HG03175 (cell line): ENCODE measurements at regions not wholly inside any gene's neighbourhood (a gene's known extent, or its start where the extent isn't known, plus 50 kb on each side); places are given as distances from the start of the nearest gene placed in this dataset.

Experiments used
- ATAC-seq: cut with Tn5 transposase; IDR thresholded peaks from one replicate; pipeline ENCODE4 v1.9.1; 2021; ENCODE audit warnings: mild to moderate bottlenecking, moderate library complexity; ENCODE audit not compliant: unreplicated experiment

DNA sequence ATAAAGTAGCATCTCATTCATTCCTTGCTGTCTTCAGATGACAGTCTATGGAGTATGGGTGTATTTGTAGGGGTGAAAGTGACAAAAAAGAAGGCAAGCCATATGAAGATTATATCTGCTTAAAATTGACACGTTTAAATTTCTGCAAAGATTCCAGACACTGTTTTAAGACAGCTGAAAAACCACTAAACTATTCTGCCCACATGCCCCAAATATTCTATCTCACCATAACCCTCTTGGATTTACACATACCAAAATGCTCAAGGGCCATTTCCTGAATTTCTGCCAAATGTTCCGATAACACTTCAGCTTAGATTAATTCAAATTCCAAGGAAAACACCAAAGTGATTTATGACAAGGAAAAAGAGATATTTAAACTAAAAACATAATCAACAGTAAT is 99.9 kb upstream of the IL6 start:
- ATAC-seq = no peak

GRCh38 chr7:22625251-22625650 is 101.7 kb upstream of the IL6 start:
- ATAC-seq = no peak

GRCh38 chr7:22624781-22625180 is 102.2 kb upstream of the IL6 start:
- no peak for ATAC-seq

DNA sequence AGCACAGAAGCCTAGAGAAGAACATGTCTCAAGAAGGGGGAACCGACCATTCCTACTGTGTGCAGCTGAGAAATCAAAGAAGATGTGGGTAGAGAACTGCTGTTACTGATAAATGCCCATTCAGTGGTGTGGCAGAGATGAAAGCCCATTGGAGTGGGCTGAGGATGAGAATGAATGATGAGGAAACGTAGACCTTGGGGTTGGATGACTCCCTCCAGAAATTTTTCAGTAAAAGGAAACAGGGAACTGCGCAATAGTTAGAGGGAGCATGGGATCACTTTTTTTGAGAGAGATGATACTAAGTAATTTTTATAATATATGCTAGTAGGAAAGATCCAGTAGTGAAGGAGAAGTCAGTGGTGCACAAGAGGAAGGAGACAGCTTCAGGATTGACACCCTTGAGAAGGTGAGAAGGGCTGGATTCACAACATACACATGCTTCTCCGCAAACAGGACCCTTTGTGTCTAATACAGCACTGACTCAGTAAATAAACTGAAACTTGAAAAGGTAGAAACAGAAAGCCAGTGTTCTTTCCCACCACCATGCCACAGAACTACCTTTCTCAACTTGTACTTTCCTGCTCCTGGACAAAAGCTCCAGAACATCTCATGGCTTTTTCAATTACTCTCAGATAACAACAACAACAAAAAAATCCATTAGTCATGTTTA is 104.7 kb upstream of the IL6 start:
- ATAC-seq = no peak

GRCh38 chr7:22618528-22618927 is 108.5 kb upstream of the IL6 start:
- no peak for ATAC-seq

DNA sequence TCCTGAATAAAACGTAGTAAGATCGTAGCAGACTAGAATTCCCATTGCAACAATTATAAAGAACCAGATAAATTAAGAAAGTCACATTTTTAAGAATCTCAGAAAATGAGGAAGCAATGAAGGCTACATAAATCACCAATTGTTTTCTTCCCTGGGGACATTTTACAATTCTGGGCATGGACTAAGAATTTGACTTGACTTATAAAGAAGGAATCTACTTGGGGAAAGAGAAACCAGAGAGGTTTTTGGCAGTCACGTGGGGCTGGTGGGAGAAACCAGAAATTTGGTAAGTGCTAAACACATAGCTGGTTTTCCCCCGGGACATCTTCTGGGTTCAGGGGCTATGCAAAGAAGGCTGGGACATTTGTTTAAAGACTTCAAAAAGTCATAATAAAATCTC is 109.8 kb upstream of the IL6 start:
- no peak for ATAC-seq

- ATAC-seq = no peak
Measured at GRCh38 chr7:22613496-22613895, 113.5 kb upstream of the IL6 start.

DNA sequence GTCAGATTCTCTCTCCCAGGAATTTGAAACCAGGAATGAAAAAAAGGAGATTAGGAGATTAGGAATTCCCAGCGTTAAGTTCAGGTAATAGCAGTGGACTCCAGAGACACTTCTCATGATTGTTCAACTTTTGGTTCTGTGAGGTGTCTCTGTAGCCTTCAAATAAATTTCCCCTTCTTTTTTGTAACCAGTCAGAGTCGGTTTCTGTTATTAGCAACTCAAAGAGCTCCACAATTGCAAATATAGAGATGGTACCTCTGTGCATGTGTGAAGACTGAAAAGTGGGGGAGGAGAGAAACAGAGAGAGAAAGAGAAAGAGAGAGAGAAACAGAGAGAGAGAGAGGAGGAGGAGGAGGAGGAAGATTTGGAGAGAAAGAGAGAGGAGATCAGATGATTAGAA is 112.8 kb upstream of the STEAP1B start:
- no peak for ATAC-seq

- no peak for ATAC-seq
Measured at GRCh38 chr7:22611758-22612079, 111.7 kb upstream of the STEAP1B start.

DNA sequence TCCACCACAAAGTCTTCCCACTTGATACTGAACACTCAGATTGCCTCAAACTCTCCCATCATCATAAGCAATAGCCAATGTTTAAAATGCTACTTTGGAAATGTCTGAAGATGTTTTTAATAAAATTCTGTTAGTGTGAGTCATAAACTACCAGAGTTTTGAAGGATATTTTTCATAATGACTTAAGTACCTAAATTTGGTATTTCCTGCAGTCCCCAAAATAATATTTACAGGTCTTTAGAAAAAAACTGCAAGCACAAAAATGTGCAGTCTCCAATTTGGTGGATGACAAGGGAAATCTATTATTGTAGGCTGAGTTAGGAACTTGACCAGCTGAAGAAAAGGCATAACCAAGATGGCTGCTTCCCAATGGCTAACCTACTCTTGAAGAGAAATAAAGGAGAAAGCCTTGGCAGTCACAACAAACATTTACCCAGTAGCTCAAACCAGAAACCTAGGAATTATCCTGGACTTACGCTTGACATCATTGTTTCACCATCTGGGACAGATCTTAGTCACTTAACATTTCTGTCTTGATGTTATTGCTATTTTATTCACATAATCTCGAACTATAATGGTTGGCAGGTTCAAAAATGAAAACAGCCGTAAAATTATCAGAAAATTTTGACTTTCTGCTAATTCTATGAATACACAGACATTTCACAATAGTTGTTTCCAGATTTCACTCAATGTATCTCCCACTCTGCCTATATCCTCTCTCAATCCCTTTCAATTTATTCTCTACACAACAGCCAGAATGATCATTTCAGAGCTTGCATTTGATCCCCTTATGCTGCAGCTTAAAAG is 111.2 kb upstream of the STEAP1B start:
- no peak for ATAC-seq

DNA sequence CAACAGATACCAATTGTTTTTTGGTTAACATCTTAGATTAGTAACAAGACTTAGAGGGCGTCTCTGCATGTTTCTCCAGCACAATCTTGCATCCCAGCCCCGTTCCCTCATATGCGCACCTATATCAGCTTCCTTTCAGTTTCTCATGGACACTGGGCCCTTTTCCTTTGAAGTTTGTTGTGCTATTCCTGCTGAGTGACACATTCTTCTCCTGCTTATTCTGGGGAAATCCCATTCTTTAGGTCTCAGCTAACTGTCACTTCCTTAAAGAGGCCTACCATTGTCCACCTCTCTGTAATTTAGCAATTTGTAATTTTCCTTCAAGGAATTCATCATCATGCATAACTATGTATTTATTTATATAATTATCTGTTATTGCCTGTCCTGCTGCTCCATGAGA is 110.3 kb upstream of the STEAP1B start:
- no peak for ATAC-seq

- ATAC-seq = no peak
Measured at GRCh38 chr7:22607180-22607579, 107.2 kb upstream of the STEAP1B start.

- ATAC-seq = no peak
Measured at GRCh38 chr7:22604246-22604645, 104.3 kb upstream of the STEAP1B start.

- no peak for ATAC-seq
Measured at GRCh38 chr7:22601812-22602565, 102.0 kb upstream of the STEAP1B start.

GRCh38 chr7:22601408-22601807 is 101.4 kb upstream of the STEAP1B start:
- ATAC-seq = no peak

GRCh38 chr7:22601003-22601402 is 101.0 kb upstream of the STEAP1B start:
- no peak for ATAC-seq

DNA sequence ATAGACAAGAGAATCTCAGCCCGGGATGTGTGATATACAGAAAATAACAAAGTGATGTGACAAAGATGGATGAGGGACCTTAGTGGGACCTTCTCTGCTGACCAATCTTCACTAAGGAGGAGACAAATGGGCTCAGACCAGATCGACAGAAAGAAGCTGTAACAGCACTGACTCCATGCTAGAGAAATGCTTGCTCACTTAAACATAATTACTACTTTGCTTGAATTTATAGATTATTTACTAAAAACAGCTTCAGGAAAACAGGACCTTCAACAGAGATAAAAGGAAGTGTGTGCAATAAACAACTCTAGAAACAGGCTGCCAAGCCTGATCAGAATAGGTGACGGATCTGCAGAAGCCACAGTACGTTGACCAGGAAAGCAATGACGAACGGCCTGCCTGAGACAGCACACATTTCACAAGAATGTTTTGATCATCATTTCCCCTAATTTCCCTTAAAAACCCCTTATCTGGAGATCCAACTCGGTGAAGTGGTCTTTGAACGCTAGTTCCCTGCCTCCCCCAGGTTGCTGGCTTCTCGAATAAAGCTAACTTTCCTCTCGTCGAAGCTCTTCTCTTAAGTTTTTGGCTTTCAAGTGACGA is 98.4 kb upstream of the STEAP1B start:
- no peak for ATAC-seq

GRCh38 chr7:22597844-22598243 is 97.9 kb upstream of the STEAP1B start:
- ATAC-seq = no peak

GRCh38 chr7:22596763-22597400 is 96.9 kb upstream of the STEAP1B start:
- no peak for ATAC-seq

DNA sequence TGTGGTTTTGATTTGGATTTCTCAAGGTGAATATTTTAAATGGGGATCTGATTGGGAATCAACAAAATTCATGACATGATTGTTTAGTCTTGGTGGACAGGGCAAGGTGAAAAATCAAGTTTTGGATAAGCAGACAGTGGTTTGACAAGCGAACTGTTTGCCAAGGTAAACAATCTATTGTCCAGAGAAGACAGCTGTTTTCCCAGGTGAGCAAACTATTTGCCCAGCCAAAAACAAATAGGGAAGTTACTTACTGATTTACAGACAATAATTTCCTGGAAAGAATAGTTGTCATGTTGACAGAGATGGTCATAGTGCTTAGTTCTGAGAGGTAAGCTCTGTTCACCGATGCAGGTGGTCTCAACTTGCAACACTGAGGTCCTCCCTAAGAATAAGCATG is 94.0 kb upstream of the STEAP1B start:
- no peak for ATAC-seq

DNA sequence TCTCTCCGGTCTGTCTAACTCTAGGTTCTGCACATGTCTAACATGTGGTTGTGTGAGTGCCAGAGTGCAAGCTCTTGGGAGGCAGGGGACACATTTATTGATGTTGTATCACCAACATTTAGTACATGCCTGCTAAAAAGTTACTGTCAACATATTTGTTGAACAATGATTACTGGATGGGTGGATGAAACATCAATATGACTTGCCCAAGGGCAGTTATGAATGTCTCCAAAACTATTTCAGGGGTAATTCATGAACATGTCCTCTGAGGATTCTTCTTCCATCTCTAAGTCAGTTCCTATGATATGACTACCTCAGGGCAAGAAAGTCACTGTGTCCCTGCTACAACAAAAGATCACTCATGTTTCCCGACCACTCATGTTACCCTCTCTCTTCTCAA is 91.3 kb upstream of the STEAP1B start:
- ATAC-seq = no peak
